BJ (cell line): ENCODE measurements at regions not wholly inside any gene's neighbourhood (a gene's known extent, or its start where the extent isn't known, plus 50 kb on each side); places are given as distances from the start of the nearest gene placed in this dataset.

Experiments
- CTCF ChIA-PET: fragments of 350-600 bp; formaldehyde crosslinking; extraction: SDS; loops from one replicate; lab custom pipeline; 2021; ENCODE audit warnings: antibody characterized with exemption, inconsistent platforms; lab: Yijun Ruan, JAX
- POLR2A ChIA-PET: fragments of 300-600 bp; sonication (Branson Sonifier 250); formaldehyde crosslinking; extraction: SDS; loops from one replicate; lab custom pipeline; 2021; ENCODE audit warnings: antibody characterized with exemption; lab: Charles Lee
- DNase-seq: peaks from one replicate; pipeline ENCODE4 v3.0.0-alpha.2; 2011; ENCODE audit warnings: low read depth
- H3K27me3 ChIP-seq: 2 replicates; pipeline ENCODE4 v1.6.0; 2011; ENCODE audit warnings: low read length; ENCODE audit not compliant: control insufficient read depth, insufficient read depth
- H3K36me3 ChIP-seq: 2 replicates; pipeline ENCODE4 v1.5.1; 2011; ENCODE audit warnings: low read length; ENCODE audit not compliant: control insufficient read depth, insufficient read depth
- H3K4me3 ChIP-seq: 2 replicates; pipeline ENCODE4 v1.5.1; 2011; ENCODE audit warnings: low read depth, mild to moderate bottlenecking, control low read depth, low read length
- CTCF ChIP-seq: IDR thresholded peaks from 2 replicates; pipeline ENCODE4 v1.5.1; 2011; ENCODE audit warnings: low read depth, mild to moderate bottlenecking, control low read depth, inconsistent platforms, low read length, moderate library complexity; ENCODE audit not compliant: insufficient read depth

GRCh38 chr4:108314900-108315589 lies 146.3 kb upstream of the LEF1 start:
- no peaks in the 10 kb centered on the region for H3K27me3 ChIP-seq
- POLR2A ChIA-PET: no interaction called here
- CTCF ChIA-PET: interaction anchor here (0.7 kb wide), 1 partner anchor 93 kb away, joined by 3 read pairs; no protein-coding TSS in a partner anchor

GRCh38 chr4:108313546-108314339 lies 145.0 kb upstream of the LEF1 start:
- Histone ChIP-seq H3K27me3 (no peaks in the 10 kb centered on the region), H3K4me3 (no peak overlapping the region), H3K36me3 (no peaks in the 10 kb centered on the region)
- ChIA-PET CTCF (interaction anchor here (1.3 kb wide), 1 partner anchor 41 kb away, joined by 3 read pairs; no protein-coding TSS in a partner anchor), POLR2A (no interaction called here)
- no peak for TF ChIP-seq CTCF
- no peak for DNase-seq

More at GRCh38 chr4:108314900-108315589, 146.3 kb upstream of the LEF1 start:
- Histone ChIP-seq H3K36me3 (no peaks in the 10 kb centered on the region), H3K4me3 (no peak overlapping the region)
- no peak for TF ChIP-seq CTCF
- no peak for DNase-seq

- CTCF ChIA-PET: no interaction called here
- Histone ChIP-seq H3K4me3 (no peak overlapping the region), H3K27me3 (no peaks in the 10 kb centered on the region), H3K36me3 (no peaks in the 10 kb centered on the region)
- DNase-seq: no peak
- TF ChIP-seq CTCF: no peak
- POLR2A ChIA-PET: no interaction called here
Observed at GRCh38 chr4:108311313-108311712, 142.6 kb upstream of the LEF1 start.

- ChIA-PET POLR2A (no interaction called here), CTCF (no interaction called here)
- Histone ChIP-seq H3K27me3 (no peaks in the 10 kb centered on the region), H3K4me3 (no peak overlapping the region), H3K36me3 (no peaks in the 10 kb centered on the region)
- no peak for DNase-seq
- no peak for TF ChIP-seq CTCF
Observed at GRCh38 chr4:108303488-108304177, 134.9 kb upstream of the LEF1 start.
